Stomach (tissue), 4 donors: ENCODE measurements at regions not wholly inside any gene's neighbourhood (a gene's known extent, or its start where the extent isn't known, plus 50 kb on each side); places are given as distances from the start of the nearest gene placed in this dataset.
A peak's percentile ranks its signal among the peaks of the same experiment; 100 is the strongest.

ENCODE experiments used
- CTCF ChIP-seq, 7 experiments: fragments of 450-650 bp in 4 of 7; fragments of 200-600 bp in 3 of 7; sonication (generic) in 3 of 7; IDR thresholded peaks; one replicate each; pipeline ENCODE4 v1.5.1; 2016 to 2019; ENCODE audit warnings: antibody characterized with exemption in 7 of 7, control low read depth in 2 of 7, mild to moderate bottlenecking in 1 of 7
- EP300 ChIP-seq: sonication (generic); formaldehyde crosslinking; IDR thresholded peaks from one replicate; pipeline ENCODE4 v1.6.1; 2017; ENCODE audit warnings: antibody characterized with exemption

DNA sequence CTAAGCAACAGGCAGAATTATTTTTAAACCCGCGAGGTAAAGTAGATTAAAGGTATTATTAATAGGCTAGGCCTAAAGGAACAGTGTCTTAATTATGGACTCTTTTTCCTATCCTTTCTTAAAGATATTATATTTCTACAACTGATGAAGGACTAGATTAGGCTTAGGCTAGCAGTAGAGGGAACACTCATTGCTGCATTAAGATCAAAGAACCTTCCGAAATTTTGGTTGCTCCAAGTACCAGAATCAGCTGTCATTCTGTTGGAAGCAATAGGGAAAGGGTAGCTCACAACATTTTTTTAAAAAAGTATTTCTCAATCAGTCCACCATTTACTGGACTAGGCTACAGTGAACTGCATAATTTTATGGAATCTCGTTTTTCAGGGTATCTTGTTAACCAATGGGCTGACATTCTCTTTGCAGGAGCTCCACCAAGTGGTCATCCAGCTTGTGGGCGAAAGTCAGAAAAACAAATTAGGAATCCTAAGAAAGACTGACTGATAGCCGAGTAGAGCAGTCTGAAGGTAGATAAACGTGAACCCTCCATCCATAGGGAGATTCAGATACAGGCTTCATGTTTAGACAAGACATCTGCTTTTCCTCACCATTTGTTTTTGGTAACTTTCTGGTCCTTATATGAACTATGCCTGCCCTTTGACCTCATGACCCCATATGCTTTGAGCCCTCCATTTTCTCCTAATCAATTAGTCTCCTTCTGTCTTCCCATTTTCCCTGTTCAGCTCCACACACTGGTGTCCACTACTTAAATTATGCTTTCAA, 103.6 kb upstream of the CHD1 start:
- TF ChIP-seq CTCF (IDR thresholded peaks at IDR 0.05) (peak in 5 of 7 experiments; percentile 46 to 76 (median 53)), EP300 (no peak)
